ENCODE measurements at regions not wholly inside any gene's neighbourhood (a gene's known extent, or its start where the extent isn't known, plus 50 kb on each side); places are given as distances from the start of the nearest gene placed in this dataset.

- H3K27me3 Mint-ChIP-seq (ENCODE audit: low read depth): peaks cover 3% of the 10 kb centered on the region; the same call in 1 of the 2 replicates
- Histone ChIP-seq H4K20me1 (ENCODE audit: control insufficient read depth, insufficient read depth, insufficient read length) (no peaks in the 10 kb centered on the region), H3K9ac (ENCODE audit: extremely low read depth, insufficient read length, low read length) (no peak overlapping the region), H3K79me2 (ENCODE audit: insufficient read depth, low read length) (no peaks in the 10 kb centered on the region), H2BK20ac (ENCODE audit: low read depth, low read length, poor library complexity, severe bottlenecking) (no peak overlapping the region), H3K56ac (ENCODE audit: insufficient read length, low read depth, low read length) (no peak overlapping the region), H3K4me2 (ENCODE audit: insufficient read depth, insufficient read length, low read length) (no peak overlapping the region), H3K23ac (ENCODE audit: insufficient read length, low read depth, low read length) (no peak overlapping the region), H3K4ac (ENCODE audit: low read depth, low read length) (no peak overlapping the region), H4K8ac (replicated peaks; ENCODE audit: insufficient read length, low read depth, low read length) (no peak overlapping the region), H3K18ac (ENCODE audit: insufficient read length, low read depth, low read length) (no peak overlapping the region), H4K91ac (ENCODE audit: insufficient read length, low read depth, low read length) (no peak overlapping the region), H3K4me1 (ENCODE audit: insufficient read depth, low read length) (peaks cover 23% of the 10 kb centered on the region; the same call in 1 of the 2 replicates), H2AK5ac (ENCODE audit: insufficient read length, low read length) (no peak overlapping the region), H4K5ac (ENCODE audit: insufficient read length, low read depth, low read length) (no peak overlapping the region), H2AFZ (ENCODE audit: low read length) (no peak overlapping the region), H2BK15ac (ENCODE audit: low read depth, low read length) (no peak overlapping the region), H2BK12ac (ENCODE audit: insufficient read length, low read depth, low read length) (no peak overlapping the region), H3K14ac (ENCODE audit: insufficient read depth, low read length) (no peak overlapping the region), H2BK5ac (ENCODE audit: insufficient read length, low read length) (no peak overlapping the region), H3K79me1 (ENCODE audit: insufficient read depth, low read depth, low read length, poor library complexity, severe bottlenecking) (no peaks in the 10 kb centered on the region), H3K27ac (ENCODE audit: insufficient read length, low read depth, low read length) (no peak overlapping the region), H3T11ph (ENCODE audit: low read length) (no peak overlapping the region), H3K23me2 (ENCODE audit: insufficient read length, low read depth, low read length, poor library complexity, severe bottlenecking) (no peaks in the 10 kb centered on the region), H3K9me3 (ENCODE audit: control insufficient read depth, low read depth, low read length) (no peaks in the 10 kb centered on the region), H3K27me3 (ENCODE audit: insufficient read depth, low read length) (no peaks in the 10 kb centered on the region), H2BK120ac (ENCODE audit: low read depth, low read length, poor library complexity, severe bottlenecking) (no peak overlapping the region)
- H3K9me3 Mint-ChIP-seq: no peaks in the 10 kb centered on the region
- no peak overlapping the region for H3K27ac Mint-ChIP-seq
- TF ChIP-seq CTCF (conservative IDR thresholded peaks at IDR 0.05): no peak
- H3K36me3 Mint-ChIP-seq (ENCODE audit: insufficient read depth in 1 of 3, low read depth in 3 of 3): no peaks in the 10 kb centered on the region
- WGBS (ENCODE audit: extremely low coverage, insufficient read length, low lambda C conversion rate): no CpG with 5 or more reads among the region's 2 CpGs
- no peak for DNase-seq
- H3K4me3 Mint-ChIP-seq: no peak overlapping the region
- peaks cover 50 to 55% of the 10 kb centered on the region in 2 experiments for H3K4me1 Mint-ChIP-seq
Measured at GRCh38 chr6:16061818-16062217, 67.1 kb upstream of the MYLIP start.
